ENCODE measurements at regions not wholly inside any gene's neighbourhood (a gene's known extent, or its start where the extent isn't known, plus 50 kb on each side); places are given as distances from the start of the nearest gene placed in this dataset.

- intact Hi-C loops (cut with micrococcal nuclease): no loop called here
- Mint-ChIP-seq H3K4me3 (no peak overlapping the region), H3K9me3 (no peaks in the 10 kb centered on the region), H3K4me1 (ENCODE audit: low read depth) (no peaks in the 10 kb centered on the region), H3K27me3 (peaks cover 6% of the 10 kb centered on the region), H3K27ac (no peak overlapping the region), H3K36me3 (ENCODE audit: low read depth) (no peaks in the 10 kb centered on the region)
Observed at GRCh38 chrX:39220952-39221351, 419.7 kb downstream of the MID1IP1 start.

DNA sequence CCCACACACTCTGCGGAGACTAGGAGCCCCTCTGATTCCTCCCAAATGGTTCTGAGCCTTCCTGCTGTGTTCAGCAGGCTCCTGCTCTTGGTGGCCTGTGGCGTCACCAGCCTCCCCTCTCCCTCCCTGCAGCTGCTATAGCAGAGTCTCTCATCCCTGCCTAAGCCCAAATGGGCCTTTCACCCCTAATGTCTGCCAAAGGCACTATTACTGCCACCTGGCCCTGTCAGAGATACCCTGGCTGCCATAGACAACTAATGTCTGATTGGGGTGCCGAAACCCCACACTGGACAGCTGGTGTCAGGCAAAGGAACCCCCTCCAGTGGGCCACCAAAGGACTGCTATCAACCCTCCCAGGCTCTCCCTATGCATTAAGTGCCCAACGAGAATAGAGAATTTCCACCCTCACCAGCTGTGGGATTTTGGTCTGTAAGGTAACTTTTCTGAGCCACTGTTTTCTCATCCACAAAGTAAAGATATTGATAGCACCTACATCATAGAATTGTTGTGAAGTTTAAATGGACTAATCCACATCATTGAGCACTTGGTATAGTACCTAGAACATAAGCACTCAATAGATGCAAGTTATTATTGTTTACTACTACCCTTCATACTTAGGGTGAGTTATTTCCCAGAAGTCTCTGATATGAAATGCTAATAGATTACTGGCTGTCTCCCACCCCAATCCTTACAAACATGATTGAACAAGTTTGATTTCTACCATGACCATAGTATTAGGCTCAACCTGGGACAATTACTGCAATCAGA lies 421.3 kb downstream of the MID1IP1 start:
- Mint-ChIP-seq H3K4me1 (ENCODE audit: low read depth) (no peaks in the 10 kb centered on the region), H3K9me3 (no peaks in the 10 kb centered on the region)
- intact Hi-C loops (cut with micrococcal nuclease): no loop called here

DNA sequence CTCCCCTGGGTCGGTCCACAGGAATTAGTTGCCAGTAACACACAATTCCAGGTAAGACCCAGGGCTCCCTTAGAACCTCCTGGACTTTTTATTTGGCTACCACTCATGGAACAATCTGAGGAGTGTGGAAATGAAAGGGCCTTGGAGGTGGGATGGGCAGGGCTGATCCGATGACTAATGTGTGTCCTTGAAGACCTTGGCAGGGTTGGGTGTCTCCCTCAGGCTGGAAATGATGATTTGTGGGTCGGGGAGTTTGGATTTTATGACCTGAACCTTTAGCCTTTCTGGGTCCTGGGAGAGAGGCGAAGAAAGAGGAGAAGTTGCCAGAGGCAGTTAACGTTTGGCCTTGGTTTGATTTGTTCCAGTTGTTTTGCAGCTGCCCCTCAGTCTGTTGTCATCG lies 425.0 kb downstream of the MID1IP1 start:
- no peak overlapping the region for H3K27ac Mint-ChIP-seq
- no peaks in the 10 kb centered on the region for H3K4me1 Mint-ChIP-seq (ENCODE audit: low read depth)
- no peaks in the 10 kb centered on the region for H3K36me3 Mint-ChIP-seq (ENCODE audit: low read depth)
- H3K4me3 Mint-ChIP-seq: no peak overlapping the region
- H3K27me3 Mint-ChIP-seq: peaks cover 2% of the 10 kb centered on the region
- H3K9me3 Mint-ChIP-seq: no peaks in the 10 kb centered on the region
- intact Hi-C loops (cut with micrococcal nuclease): no loop called here

More for the DNA sequence above, 421.3 kb downstream of the MID1IP1 start:
- peaks cover 6% of the 10 kb centered on the region for H3K27me3 Mint-ChIP-seq
- H3K4me3 Mint-ChIP-seq: no peak overlapping the region
- no peaks in the 10 kb centered on the region for H3K36me3 Mint-ChIP-seq (ENCODE audit: low read depth)
- no peak overlapping the region for H3K27ac Mint-ChIP-seq

DNA sequence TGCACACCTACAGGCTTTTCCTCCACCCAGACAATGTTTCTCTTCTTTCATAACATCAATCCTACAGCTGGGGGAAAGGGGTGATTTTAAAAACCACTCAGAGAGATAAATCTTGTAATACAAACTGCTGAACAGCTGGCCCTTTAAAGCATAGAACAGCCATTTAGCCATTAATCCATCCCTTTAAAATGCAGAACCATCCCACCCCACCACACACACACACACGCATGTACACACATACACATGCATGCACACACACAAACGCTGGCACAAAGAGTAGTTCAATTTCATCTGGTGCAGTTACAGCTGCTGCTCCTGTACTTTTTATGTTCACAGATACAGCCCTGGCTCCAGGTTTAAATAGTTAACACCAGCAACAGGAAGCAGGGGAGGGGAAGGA lies 426.1 kb downstream of the MID1IP1 start:
- no peak overlapping the region for H3K27ac Mint-ChIP-seq
- H3K36me3 Mint-ChIP-seq (ENCODE audit: low read depth): no peaks in the 10 kb centered on the region
- H3K27me3 Mint-ChIP-seq: peaks cover under 1% of the 10 kb centered on the region
- no peaks in the 10 kb centered on the region for H3K9me3 Mint-ChIP-seq
- intact Hi-C loops (cut with micrococcal nuclease): no loop called here
- no peak overlapping the region for H3K4me3 Mint-ChIP-seq
- no peaks in the 10 kb centered on the region for H3K4me1 Mint-ChIP-seq (ENCODE audit: low read depth)

DNA sequence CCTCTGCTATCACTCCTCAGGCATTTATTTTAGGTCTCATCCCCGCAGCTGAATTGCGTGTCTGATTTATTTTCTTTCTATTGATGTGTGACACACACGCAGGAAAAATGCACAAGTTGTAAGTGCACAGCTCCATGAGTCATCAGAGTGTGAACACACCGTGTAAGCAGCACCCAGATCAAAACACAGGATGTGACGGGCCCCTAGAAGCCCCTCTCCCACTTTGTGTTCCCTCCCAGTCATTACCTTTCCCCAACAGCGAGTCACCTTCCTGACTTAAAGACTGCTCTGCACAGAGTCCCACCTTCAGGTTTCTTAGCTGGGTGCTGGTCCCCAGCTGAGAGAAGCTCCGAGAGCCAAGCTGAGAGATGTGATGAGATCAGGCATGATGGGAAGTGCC lies 436.7 kb downstream of the MID1IP1 start:
- Mint-ChIP-seq H3K4me3 (no peak overlapping the region), H3K9me3 (no peaks in the 10 kb centered on the region), H3K36me3 (ENCODE audit: low read depth) (no peaks in the 10 kb centered on the region), H3K4me1 (ENCODE audit: low read depth) (peaks cover 13% of the 10 kb centered on the region), H3K27me3 (no peaks in the 10 kb centered on the region), H3K27ac (no peak overlapping the region)
- intact Hi-C loops (cut with micrococcal nuclease): no loop called here

DNA sequence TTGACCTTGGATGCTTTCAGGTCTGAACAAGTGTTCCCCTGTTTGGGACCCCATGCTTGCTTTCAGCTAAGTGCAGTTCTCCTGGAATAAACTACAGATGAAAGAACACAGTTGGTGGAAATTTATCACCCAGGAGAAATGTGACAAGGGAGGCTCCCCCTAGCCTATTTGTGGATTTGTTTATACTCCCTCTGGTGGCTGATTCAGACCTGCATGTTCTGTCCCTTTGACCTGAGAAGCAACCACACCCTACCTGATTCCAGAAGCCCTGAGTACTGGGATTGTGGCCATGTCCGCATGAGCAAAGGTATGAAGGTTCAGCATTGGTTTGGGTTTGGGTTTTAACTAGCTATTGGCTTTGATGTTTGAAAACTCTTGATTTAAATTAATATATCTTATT lies 440.9 kb downstream of the MID1IP1 start:
- intact Hi-C loops (cut with micrococcal nuclease): loop anchor here (5.0 to 10.0 kb wide), 2 partner anchors 77 to 490 kb away; no protein-coding TSS in a partner anchor

DNA sequence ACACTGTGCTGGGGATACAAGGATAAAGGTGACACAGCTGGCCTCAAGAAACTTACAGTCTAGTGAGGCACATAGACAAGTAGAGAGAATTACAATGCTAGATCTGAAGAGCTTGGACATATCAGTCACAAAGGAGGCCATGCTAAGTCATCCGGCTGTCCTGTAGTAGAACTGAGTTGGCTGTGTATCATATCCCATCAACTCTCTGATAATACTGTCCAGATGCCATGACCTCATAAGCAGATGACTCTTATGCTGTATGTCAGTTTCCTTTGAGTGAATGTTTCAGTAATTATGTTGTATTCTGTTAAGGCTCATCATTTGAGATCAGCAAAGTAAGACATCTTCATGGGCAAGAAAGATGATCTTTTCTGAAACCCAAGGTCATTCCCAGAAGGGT lies 442.9 kb downstream of the MID1IP1 start:
- Mint-ChIP-seq H3K4me3 (no peak overlapping the region), H3K27ac (no peak overlapping the region), H3K27me3 (no peaks in the 10 kb centered on the region), H3K36me3 (ENCODE audit: low read depth) (no peaks in the 10 kb centered on the region), H3K9me3 (no peaks in the 10 kb centered on the region), H3K4me1 (ENCODE audit: low read depth) (peaks cover 5% of the 10 kb centered on the region)
- intact Hi-C loops (cut with micrococcal nuclease): loop anchor here (5.0 to 10.0 kb wide), 2 partner anchors 79 to 492 kb away; no protein-coding TSS in a partner anchor

More for the DNA sequence above, 440.9 kb downstream of the MID1IP1 start:
- H3K27ac Mint-ChIP-seq: no peak overlapping the region
- no peaks in the 10 kb centered on the region for H3K4me1 Mint-ChIP-seq (ENCODE audit: low read depth)
- no peaks in the 10 kb centered on the region for H3K36me3 Mint-ChIP-seq (ENCODE audit: low read depth)
- no peaks in the 10 kb centered on the region for H3K27me3 Mint-ChIP-seq
- no peaks in the 10 kb centered on the region for H3K9me3 Mint-ChIP-seq
- no peak overlapping the region for H3K4me3 Mint-ChIP-seq

GRCh38 chrX:39245024-39245423 lies 443.8 kb downstream of the MID1IP1 start:
- intact Hi-C loops (cut with micrococcal nuclease): loop anchor here (10.0 kb wide), 1 partner anchor 80 kb away; no protein-coding TSS in a partner anchor
- no peak overlapping the region for H3K4me3 Mint-ChIP-seq
- no peaks in the 10 kb centered on the region for H3K36me3 Mint-ChIP-seq (ENCODE audit: low read depth)
- H3K27me3 Mint-ChIP-seq: no peaks in the 10 kb centered on the region
- H3K27ac Mint-ChIP-seq: no peak overlapping the region
- no peaks in the 10 kb centered on the region for H3K9me3 Mint-ChIP-seq
- peaks cover 5% of the 10 kb centered on the region for H3K4me1 Mint-ChIP-seq (ENCODE audit: low read depth)

GRCh38 chrX:39247536-39247935 lies 446.3 kb downstream of the MID1IP1 start:
- Mint-ChIP-seq H3K9me3 (no peaks in the 10 kb centered on the region), H3K36me3 (ENCODE audit: low read depth) (no peaks in the 10 kb centered on the region), H3K27ac (no peak overlapping the region), H3K4me3 (no peak overlapping the region), H3K4me1 (ENCODE audit: low read depth) (peaks cover 5% of the 10 kb centered on the region), H3K27me3 (no peaks in the 10 kb centered on the region)
- intact Hi-C loops (cut with micrococcal nuclease): loop anchor here (10.0 kb wide), 1 partner anchor 83 kb away; no protein-coding TSS in a partner anchor

DNA sequence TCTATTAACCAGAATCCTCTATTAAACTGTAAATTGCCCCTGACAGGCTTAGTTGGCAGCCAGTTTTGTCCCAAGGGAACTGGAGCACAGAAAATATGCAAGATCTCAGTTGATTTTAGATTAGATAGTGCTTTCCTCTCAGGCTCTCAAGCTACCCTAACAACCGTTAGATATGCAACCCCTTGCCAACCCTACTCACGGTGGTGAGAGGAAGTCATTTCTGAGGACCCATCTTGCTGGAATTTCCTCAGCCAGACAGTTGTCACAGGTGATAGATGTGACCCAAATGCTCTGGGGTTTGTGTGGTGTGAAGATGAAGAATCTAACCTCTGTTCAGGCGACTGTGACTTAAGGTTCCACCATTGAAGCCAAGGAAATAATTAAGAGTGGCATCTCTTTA lies 447.1 kb downstream of the MID1IP1 start:
- Mint-ChIP-seq H3K27me3 (no peaks in the 10 kb centered on the region), H3K9me3 (no peaks in the 10 kb centered on the region), H3K4me1 (ENCODE audit: low read depth) (peaks cover 5% of the 10 kb centered on the region), H3K27ac (no peak overlapping the region), H3K36me3 (ENCODE audit: low read depth) (no peaks in the 10 kb centered on the region), H3K4me3 (no peak overlapping the region)
- intact Hi-C loops (cut with micrococcal nuclease): loop anchor here (10.0 kb wide), 1 partner anchor 84 kb away; no protein-coding TSS in a partner anchor

DNA sequence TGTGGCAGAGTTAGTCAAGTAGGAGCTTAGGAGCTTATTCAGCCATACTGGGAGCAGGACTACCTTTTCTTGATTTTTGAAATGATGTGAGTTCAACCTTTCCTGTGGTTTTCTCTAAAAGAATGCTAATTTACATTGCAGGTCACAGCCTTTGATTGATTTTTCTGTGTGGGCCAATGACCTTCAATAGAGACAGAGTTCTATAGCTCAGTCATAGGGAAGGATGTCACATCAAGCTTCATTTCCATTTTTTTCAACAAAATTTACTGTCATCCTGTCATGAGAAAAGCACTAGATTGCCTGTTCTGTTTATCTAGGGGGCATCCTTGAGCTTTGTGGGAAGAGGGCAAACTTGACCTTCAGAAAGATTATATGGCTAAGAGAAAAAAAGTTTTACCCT lies 448.7 kb downstream of the MID1IP1 start:
- H3K4me1 Mint-ChIP-seq (ENCODE audit: low read depth): peaks cover 5% of the 10 kb centered on the region
- H3K27me3 Mint-ChIP-seq: no peaks in the 10 kb centered on the region
- no peak overlapping the region for H3K27ac Mint-ChIP-seq
- H3K4me3 Mint-ChIP-seq: no peak overlapping the region
- H3K36me3 Mint-ChIP-seq (ENCODE audit: low read depth): no peaks in the 10 kb centered on the region
- H3K9me3 Mint-ChIP-seq: no peaks in the 10 kb centered on the region
- intact Hi-C loops (cut with micrococcal nuclease): loop anchor here (10.0 kb wide), 1 partner anchor 85 kb away; no protein-coding TSS in a partner anchor

GRCh38 chrX:39251995-39252394 lies 450.7 kb downstream of the MID1IP1 start:
- intact Hi-C loops (cut with micrococcal nuclease): no loop called here
- no peaks in the 10 kb centered on the region for H3K36me3 Mint-ChIP-seq (ENCODE audit: low read depth)

DNA sequence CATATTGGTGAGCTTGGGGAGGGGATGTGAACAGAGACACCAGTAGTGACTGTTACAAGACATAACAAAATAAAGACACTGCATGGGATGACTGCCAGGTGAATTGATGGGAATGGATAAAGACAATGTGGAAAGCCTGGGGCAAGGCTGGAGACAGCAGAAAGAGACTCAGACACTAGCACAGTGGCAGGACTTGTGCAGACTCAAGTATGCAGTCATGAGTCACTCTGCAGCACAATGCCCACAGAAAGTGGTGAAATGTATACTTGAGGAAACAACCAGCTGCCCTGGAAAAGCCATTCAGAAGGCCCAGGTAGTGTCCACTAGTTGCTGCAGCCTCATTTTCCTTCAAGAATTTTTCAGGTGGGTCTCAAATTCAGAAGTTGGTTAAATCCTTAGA lies 452.3 kb downstream of the MID1IP1 start:
- Mint-ChIP-seq H3K27ac (no peak overlapping the region), H3K9me3 (no peaks in the 10 kb centered on the region), H3K27me3 (no peaks in the 10 kb centered on the region), H3K4me1 (ENCODE audit: low read depth) (peaks cover 5% of the 10 kb centered on the region), H3K4me3 (no peak overlapping the region), H3K36me3 (ENCODE audit: low read depth) (no peaks in the 10 kb centered on the region)
- intact Hi-C loops (cut with micrococcal nuclease): no loop called here

More at GRCh38 chrX:39251995-39252394, 450.7 kb downstream of the MID1IP1 start:
- Mint-ChIP-seq H3K4me3 (no peak overlapping the region), H3K9me3 (no peaks in the 10 kb centered on the region), H3K27ac (no peak overlapping the region), H3K27me3 (no peaks in the 10 kb centered on the region), H3K4me1 (ENCODE audit: low read depth) (peaks cover 5% of the 10 kb centered on the region)

DNA sequence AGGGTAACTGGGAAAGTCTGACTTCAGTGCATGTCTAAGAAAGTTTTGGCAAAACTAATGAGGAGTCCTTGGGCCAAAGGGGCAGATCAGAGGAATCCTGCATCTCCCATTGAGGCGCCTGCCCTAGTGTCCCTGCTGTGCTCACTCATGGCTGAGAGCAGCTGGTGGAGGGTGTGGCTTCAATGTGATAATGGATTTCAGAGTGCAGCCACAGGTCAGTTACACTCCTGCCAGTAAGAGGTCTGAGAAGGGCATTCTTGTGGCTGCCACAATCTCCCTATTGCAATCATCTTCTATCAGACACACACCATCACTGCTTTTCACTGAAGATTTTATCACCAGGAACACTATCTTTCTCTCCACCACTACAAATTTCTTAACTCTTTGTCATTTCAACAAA lies 457.1 kb downstream of the MID1IP1 start:
- H3K9me3 Mint-ChIP-seq: no peaks in the 10 kb centered on the region

DNA sequence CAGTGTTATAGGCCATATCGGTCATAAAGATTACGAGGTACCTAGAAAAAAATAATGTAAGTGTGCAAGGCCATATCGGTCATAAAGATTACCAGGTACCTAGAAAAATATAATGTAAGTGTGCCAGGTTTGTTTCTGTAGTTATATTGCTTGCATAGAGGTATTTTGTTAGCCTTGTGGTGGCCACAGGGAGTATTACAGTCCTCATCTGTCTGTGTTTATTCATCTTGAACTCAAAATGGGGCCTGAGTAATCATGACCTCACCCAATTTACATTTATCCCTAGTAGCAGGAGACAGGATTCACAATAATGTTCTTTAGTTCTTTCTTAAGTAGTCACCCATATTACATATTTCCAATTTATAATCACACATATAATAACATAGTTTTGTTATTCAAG lies 459.7 kb downstream of the MID1IP1 start:
- Mint-ChIP-seq H3K36me3 (ENCODE audit: low read depth) (no peaks in the 10 kb centered on the region), H3K4me1 (ENCODE audit: low read depth) (no peaks in the 10 kb centered on the region), H3K4me3 (no peak overlapping the region), H3K27me3 (no peaks in the 10 kb centered on the region), H3K9me3 (no peaks in the 10 kb centered on the region), H3K27ac (no peak overlapping the region)
- intact Hi-C loops (cut with micrococcal nuclease): no loop called here

More for the DNA sequence above, 457.1 kb downstream of the MID1IP1 start:
- Mint-ChIP-seq H3K4me1 (ENCODE audit: low read depth) (no peaks in the 10 kb centered on the region), H3K27ac (no peak overlapping the region), H3K36me3 (ENCODE audit: low read depth) (no peaks in the 10 kb centered on the region), H3K27me3 (no peaks in the 10 kb centered on the region), H3K4me3 (no peak overlapping the region)
- intact Hi-C loops (cut with micrococcal nuclease): no loop called here
